ENCODE measurements at regions not wholly inside any gene's neighbourhood (a gene's known extent, or its start where the extent isn't known, plus 50 kb on each side); places are given as distances from the start of the nearest gene placed in this dataset.
A peak's percentile ranks its signal among the peaks of the same experiment; 100 is the strongest.

- Histone ChIP-seq H3K9ac (ENCODE audit: insufficient read length) (no peak overlapping the region), H3K9me3 (ENCODE audit: low read depth, low read length) (no peaks in the 10 kb centered on the region; the same call in 1 of the 2 replicates), H3K27ac (no peak overlapping the region), H3K36me3 (ENCODE audit: insufficient read depth, low read length) (no peaks in the 10 kb centered on the region), H3K4me3 (no peak overlapping the region)
- no peak for DNase-seq (ENCODE audit: low read depth, low spot score)
- no peak for TF ChIP-seq EZH2 (IDR thresholded peaks at IDR 0.05)
- TF ChIP-seq POLR2AphosphoS5 (IDR thresholded peaks at IDR 0.05; ENCODE audit: borderline replicate concordance, low read depth, low read length): no peak
- TF ChIP-seq FOXP2 (optimal IDR thresholded peaks at IDR 0.05; ENCODE audit: control extremely low read depth, extremely low read length, insufficient read depth): no peak
Measured at GRCh38 chr13:79171141-79172061, 234.7 kb downstream of the RBM26 start.

- no peaks in the 10 kb centered on the region for H3K36me3 ChIP-seq (ENCODE audit: insufficient read depth, low read length)
- no peak overlapping the region for H3K9ac ChIP-seq (ENCODE audit: insufficient read length)
- no peak overlapping the region for H3K4me3 ChIP-seq
- peak overlapping the region; percentile 56; the same call in 1 of the 2 replicates for H3K27ac ChIP-seq
- H3K9me3 ChIP-seq (ENCODE audit: low read depth, low read length): no peaks in the 10 kb centered on the region
- TF ChIP-seq POLR2AphosphoS5 (IDR thresholded peaks at IDR 0.05; ENCODE audit: borderline replicate concordance, low read depth, low read length) (no peak), FOXP2 (optimal IDR thresholded peaks at IDR 0.05; ENCODE audit: control extremely low read depth, extremely low read length, insufficient read depth) (no peak), EZH2 (IDR thresholded peaks at IDR 0.05) (no peak)
- no peak for DNase-seq (ENCODE audit: low read depth, low spot score)
Measured at GRCh38 chr13:79160818-79161217, 245.2 kb downstream of the RBM26 start.

- no peak for TF ChIP-seq FOXP2 (optimal IDR thresholded peaks at IDR 0.05; ENCODE audit: control extremely low read depth, extremely low read length, insufficient read depth)
- TF ChIP-seq EZH2 (IDR thresholded peaks at IDR 0.05): no peak
- TF ChIP-seq POLR2AphosphoS5 (IDR thresholded peaks at IDR 0.05; ENCODE audit: borderline replicate concordance, low read depth, low read length): no peak
- no peak overlapping the region for H3K9ac ChIP-seq (ENCODE audit: insufficient read length)
- no peak overlapping the region for H3K27ac ChIP-seq
- H3K36me3 ChIP-seq (ENCODE audit: insufficient read depth, low read length): no peaks in the 10 kb centered on the region
- no peak for DNase-seq (ENCODE audit: low read depth, low spot score)
- no peaks in the 10 kb centered on the region for H3K9me3 ChIP-seq (ENCODE audit: low read depth, low read length)
- H3K4me3 ChIP-seq: no peak overlapping the region
Measured at GRCh38 chr13:79155883-79156282, 250.2 kb downstream of the RBM26 start.

- no peaks in the 10 kb centered on the region for H3K36me3 ChIP-seq (ENCODE audit: insufficient read depth, low read length)
- no peak overlapping the region for H3K27ac ChIP-seq
- H3K4me3 ChIP-seq: no peak overlapping the region
- no peaks in the 10 kb centered on the region for H3K9me3 ChIP-seq (ENCODE audit: low read depth, low read length)
- TF ChIP-seq FOXP2 (optimal IDR thresholded peaks at IDR 0.05; ENCODE audit: control extremely low read depth, extremely low read length, insufficient read depth): no peak
- no peak for TF ChIP-seq EZH2 (IDR thresholded peaks at IDR 0.05)
- no peak for TF ChIP-seq POLR2AphosphoS5 (IDR thresholded peaks at IDR 0.05; ENCODE audit: borderline replicate concordance, low read depth, low read length)
- no peak for DNase-seq (ENCODE audit: low read depth, low spot score)
- no peak overlapping the region for H3K9ac ChIP-seq (ENCODE audit: insufficient read length)
Measured at GRCh38 chr13:79149210-79149609, 256.8 kb downstream of the RBM26 start.

GRCh38 chr13:79141082-79141481, 265.0 kb downstream of the RBM26 start:
- DNase-seq (ENCODE audit: low read depth, low spot score): no peak
- Histone ChIP-seq H3K4me3 (no peak overlapping the region), H3K9ac (ENCODE audit: insufficient read length) (no peak overlapping the region), H3K27ac (no peak overlapping the region), H3K9me3 (ENCODE audit: low read depth, low read length) (no peaks in the 10 kb centered on the region), H3K36me3 (ENCODE audit: insufficient read depth, low read length) (no peaks in the 10 kb centered on the region)
- no peak for TF ChIP-seq POLR2AphosphoS5 (IDR thresholded peaks at IDR 0.05; ENCODE audit: borderline replicate concordance, low read depth, low read length)
- no peak for TF ChIP-seq FOXP2 (optimal IDR thresholded peaks at IDR 0.05; ENCODE audit: control extremely low read depth, extremely low read length, insufficient read depth)
- TF ChIP-seq EZH2 (IDR thresholded peaks at IDR 0.05): no peak

GRCh38 chr13:79128158-79128557, 277.9 kb downstream of the RBM26 start:
- no peak overlapping the region for H3K9ac ChIP-seq (ENCODE audit: insufficient read length)
- H3K27ac ChIP-seq: no peak overlapping the region
- H3K4me3 ChIP-seq: no peak overlapping the region
- no peak for DNase-seq (ENCODE audit: low read depth, low spot score)
- no peaks in the 10 kb centered on the region for H3K36me3 ChIP-seq (ENCODE audit: insufficient read depth, low read length)
- no peaks in the 10 kb centered on the region for H3K9me3 ChIP-seq (ENCODE audit: low read depth, low read length)
- TF ChIP-seq FOXP2 (optimal IDR thresholded peaks at IDR 0.05; ENCODE audit: control extremely low read depth, extremely low read length, insufficient read depth) (no peak), POLR2AphosphoS5 (IDR thresholded peaks at IDR 0.05; ENCODE audit: borderline replicate concordance, low read depth, low read length) (no peak), EZH2 (IDR thresholded peaks at IDR 0.05) (no peak)

GRCh38 chr13:79126706-79127105, 279.3 kb downstream of the RBM26 start:
- Histone ChIP-seq H3K4me3 (no peak overlapping the region), H3K36me3 (ENCODE audit: insufficient read depth, low read length) (no peaks in the 10 kb centered on the region), H3K9me3 (ENCODE audit: low read depth, low read length) (no peaks in the 10 kb centered on the region), H3K9ac (ENCODE audit: insufficient read length) (no peak overlapping the region), H3K27ac (no peak overlapping the region)
- TF ChIP-seq FOXP2 (optimal IDR thresholded peaks at IDR 0.05; ENCODE audit: control extremely low read depth, extremely low read length, insufficient read depth): no peak
- no peak for TF ChIP-seq EZH2 (IDR thresholded peaks at IDR 0.05)
- no peak for TF ChIP-seq POLR2AphosphoS5 (IDR thresholded peaks at IDR 0.05; ENCODE audit: borderline replicate concordance, low read depth, low read length)
- DNase-seq (ENCODE audit: low read depth, low spot score): no peak

GRCh38 chr13:79124183-79124582, 281.9 kb downstream of the RBM26 start:
- no peaks in the 10 kb centered on the region for H3K9me3 ChIP-seq (ENCODE audit: low read depth, low read length)
- no peak for DNase-seq (ENCODE audit: low read depth, low spot score)
- no peak overlapping the region for H3K9ac ChIP-seq (ENCODE audit: insufficient read length)
- H3K36me3 ChIP-seq (ENCODE audit: insufficient read depth, low read length): no peaks in the 10 kb centered on the region
- no peak for TF ChIP-seq POLR2AphosphoS5 (IDR thresholded peaks at IDR 0.05; ENCODE audit: borderline replicate concordance, low read depth, low read length)
- no peak for TF ChIP-seq FOXP2 (optimal IDR thresholded peaks at IDR 0.05; ENCODE audit: control extremely low read depth, extremely low read length, insufficient read depth)
- TF ChIP-seq EZH2 (IDR thresholded peaks at IDR 0.05): no peak
- H3K4me3 ChIP-seq: no peak overlapping the region
- H3K27ac ChIP-seq: no peak overlapping the region
